ENCODE measurements at regions not wholly inside any gene's neighbourhood (a gene's known extent, or its start where the extent isn't known, plus 50 kb on each side); places are given as distances from the start of the nearest gene placed in this dataset.

DNA sequence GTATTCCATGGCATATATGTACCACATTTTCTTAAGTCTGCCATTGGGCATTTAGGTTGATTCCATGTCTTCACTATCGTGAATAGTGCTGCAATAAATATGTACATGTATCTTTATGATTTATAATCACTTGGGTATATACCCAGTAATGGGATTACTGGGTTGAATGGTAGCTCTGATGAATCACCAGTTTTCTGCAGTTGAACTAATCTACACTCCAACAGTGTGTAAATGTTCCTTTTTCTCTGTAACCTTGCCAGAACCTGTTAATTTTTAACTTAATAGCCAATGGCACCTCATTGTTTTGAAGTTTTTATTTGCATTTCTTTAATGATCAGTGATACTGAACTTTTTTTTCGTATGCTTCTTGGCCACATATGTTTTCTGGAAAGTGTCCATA, 152.5 kb downstream of the CCNG2 start:
- Histone ChIP-seq H4K20me1 (ENCODE audit: control insufficient read depth, insufficient read depth, insufficient read length) (no peaks in the 10 kb centered on the region), H3K18ac (ENCODE audit: insufficient read length, low read depth, low read length) (no peak overlapping the region), H3K14ac (ENCODE audit: insufficient read depth, low read length) (no peak overlapping the region), H2BK120ac (ENCODE audit: low read depth, low read length, poor library complexity, severe bottlenecking) (no peak overlapping the region), H3K4ac (ENCODE audit: low read depth, low read length) (no peak overlapping the region), H3T11ph (ENCODE audit: low read length) (no peak overlapping the region), H2AFZ (ENCODE audit: low read length) (no peak overlapping the region), H3K27me3 (ENCODE audit: insufficient read depth, low read length) (no peaks in the 10 kb centered on the region), H2BK5ac (ENCODE audit: insufficient read length, low read length) (no peak overlapping the region), H3K9me3 (ENCODE audit: control insufficient read depth, low read depth, low read length) (no peaks in the 10 kb centered on the region), H4K5ac (ENCODE audit: insufficient read length, low read depth, low read length) (no peak overlapping the region), H2BK20ac (ENCODE audit: low read depth, low read length, poor library complexity, severe bottlenecking) (no peak overlapping the region), H2AK5ac (ENCODE audit: insufficient read length, low read length) (no peak overlapping the region), H4K8ac (replicated peaks; ENCODE audit: insufficient read length, low read depth, low read length) (no peak overlapping the region), H3K4me2 (ENCODE audit: insufficient read depth, insufficient read length, low read length) (no peak overlapping the region), H3K79me1 (ENCODE audit: insufficient read depth, low read depth, low read length, poor library complexity, severe bottlenecking) (no peaks in the 10 kb centered on the region), H4K91ac (ENCODE audit: insufficient read length, low read depth, low read length) (no peak overlapping the region), H3K9ac (ENCODE audit: extremely low read depth, insufficient read length, low read length) (no peak overlapping the region), H3K79me2 (ENCODE audit: insufficient read depth, low read length) (0 out of 2 replicates have a peak, but pooled peaks cover 3% of the 10 kb centered on the region), H3K23me2 (ENCODE audit: insufficient read length, low read depth, low read length, poor library complexity, severe bottlenecking) (no peaks in the 10 kb centered on the region), H3K4me1 (ENCODE audit: insufficient read depth, low read length) (no peaks in the 10 kb centered on the region), H2BK15ac (ENCODE audit: low read depth, low read length) (no peak overlapping the region), H3K23ac (ENCODE audit: insufficient read length, low read depth, low read length) (no peak overlapping the region), H3K27ac (ENCODE audit: insufficient read length, low read depth, low read length) (no peak overlapping the region), H3K56ac (ENCODE audit: insufficient read length, low read depth, low read length) (no peak overlapping the region), H2BK12ac (ENCODE audit: insufficient read length, low read depth, low read length) (no peak overlapping the region)
- WGBS (ENCODE audit: extremely low coverage, insufficient read length, low lambda C conversion rate): no CpG with 5 or more reads among the region's 2 CpGs
- Mint-ChIP-seq H3K4me1 (0 out of 4 replicates have a peak, but pooled peaks cover 0 to 4% of the 10 kb centered on the region in 2 experiments), H3K9me3 (no peaks in the 10 kb centered on the region), H3K27me3 (ENCODE audit: low read depth) (peaks cover 11% of the 10 kb centered on the region), H3K36me3 (ENCODE audit: insufficient read depth in 1 of 3, low read depth in 3 of 3) (no peaks in the 10 kb centered on the region), H3K4me3 (no peak overlapping the region), H3K27ac (no peak overlapping the region)
- no peak for DNase-seq
- TF ChIP-seq, protein P1, sequence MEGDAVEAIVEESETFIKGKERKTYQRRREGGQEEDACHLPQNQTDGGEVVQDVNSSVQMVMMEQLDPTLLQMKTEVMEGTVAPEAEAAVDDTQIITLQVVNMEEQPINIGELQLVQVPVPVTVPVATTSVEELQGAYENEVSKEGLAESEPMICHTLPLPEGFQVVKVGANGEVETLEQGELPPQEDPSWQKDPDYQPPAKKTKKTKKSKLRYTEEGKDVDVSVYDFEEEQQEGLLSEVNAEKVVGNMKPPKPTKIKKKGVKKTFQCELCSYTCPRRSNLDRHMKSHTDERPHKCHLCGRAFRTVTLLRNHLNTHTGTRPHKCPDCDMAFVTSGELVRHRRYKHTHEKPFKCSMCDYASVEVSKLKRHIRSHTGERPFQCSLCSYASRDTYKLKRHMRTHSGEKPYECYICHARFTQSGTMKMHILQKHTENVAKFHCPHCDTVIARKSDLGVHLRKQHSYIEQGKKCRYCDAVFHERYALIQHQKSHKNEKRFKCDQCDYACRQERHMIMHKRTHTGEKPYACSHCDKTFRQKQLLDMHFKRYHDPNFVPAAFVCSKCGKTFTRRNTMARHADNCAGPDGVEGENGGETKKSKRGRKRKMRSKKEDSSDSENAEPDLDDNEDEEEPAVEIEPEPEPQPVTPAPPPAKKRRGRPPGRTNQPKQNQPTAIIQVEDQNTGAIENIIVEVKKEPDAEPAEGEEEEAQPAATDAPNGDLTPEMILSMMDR (conservative IDR thresholded peaks at IDR 0.05): no peak
